K562 (cell line): ENCODE measurements at regions not wholly inside any gene's neighbourhood (a gene's known extent, or its start where the extent isn't known, plus 50 kb on each side); places are given as distances from the start of the nearest gene placed in this dataset.

ENCODE experiments used
- ATAC-seq: fragments of 200-7000 bp; cut with Tn5 transposase; 3 replicates; pipeline ENCODE4 v1.9.1; 2020; ENCODE audit warnings: moderate library complexity
- BruUV-seq: library from RNA; stranded (reverse); fragments of 400-500 nt; replicated peaks from 2 replicates; lab custom pipeline; 2021; lab: Mats Ljungman, UMichigan
- CTCF ChIA-PET: fragments of 300-600 bp; formaldehyde crosslinking; extraction: SDS; loops from one replicate; lab custom pipeline; 2021; ENCODE audit warnings: low intra/inter-chr PET ratio; lab: Yijun Ruan, JAX
- POLR2A ChIA-PET: fragments of 300-600, 350-650 bp; sonication (Branson Sonifier 250); formaldehyde crosslinking; extraction: SDS; loops from one replicate; lab custom pipeline; 2021; ENCODE audit warnings: antibody characterized with exemption, inconsistent platforms; lab: Yijun Ruan, JAX
- DNase-seq, 4 experiments: peaks; one replicate each; pipeline versions ENCODE4 v3.0.0 to v3.0.0-alpha.2; 2011 to 2018; ENCODE audit warnings: low spot score in 3 of 4, mixed read lengths in 3 of 4; ENCODE audit errors: extremely low read depth in 1 of 4
- FAIRE-seq: peaks from 2 replicates; lab custom pipeline; 2011; peaks lifted over from hg19 to GRCh38; lab: Jason Lieb, UNC
- H2AFZ ChIP-seq: 2 replicates; pipeline ENCODE4 v1.6.0; 2011; ENCODE audit warnings: low read depth, low read length, control low read depth, inconsistent platforms
- H3K27ac ChIP-seq: fragments of 200-600 bp; 3 replicates; pipeline ENCODE4 v1.8.0; 2011; ENCODE audit warnings: low read depth, mild to moderate bottlenecking, control low read depth, inconsistent platforms, low read length, moderate library complexity, mixed read lengths; ENCODE audit errors: extremely low read depth
- H3K27me3 ChIP-seq, 2 experiments: fragments of 300-600 bp in 1 of 2; 2 replicates in 1 of 2; 3 replicates in 1 of 2; pipeline versions ENCODE4 v1.6.0 to v1.8.0; 2011; ENCODE audit warnings: inconsistent platforms in 2 of 2, low read length in 2 of 2, mild to moderate bottlenecking in 1 of 2, mixed read lengths in 1 of 2, moderate library complexity in 1 of 2; ENCODE audit not compliant: control insufficient read depth in 2 of 2, insufficient read depth in 2 of 2
- H3K36me3 ChIP-seq: fragments of 300-600 bp; 3 replicates; pipeline ENCODE4 v1.8.0; 2011; ENCODE audit warnings: mild to moderate bottlenecking, low read length, inconsistent platforms; ENCODE audit not compliant: control insufficient read depth, insufficient read depth
- H3K4me1 ChIP-seq, 2 experiments: fragments of 200-600 bp in 1 of 2; replicated peaks in 1 of 2; 2 replicates in 1 of 2; 3 replicates in 1 of 2; pipeline versions ENCODE4 v1.5.1 to v1.8.0; 2011; ENCODE audit warnings: inconsistent platforms in 2 of 2, low read length in 2 of 2, mild to moderate bottlenecking in 1 of 2, mixed read lengths in 1 of 2, moderate library complexity in 1 of 2; ENCODE audit not compliant: control insufficient read depth in 2 of 2, insufficient read depth in 2 of 2
- H3K4me2 ChIP-seq: 2 replicates; pipeline ENCODE4 v1.6.1; 2011; ENCODE audit warnings: low read length, control low read depth, inconsistent platforms, mixed read lengths; ENCODE audit not compliant: insufficient read depth
- H3K4me3 ChIP-seq: fragments of 200-600 bp; sonication (generic), shearing (Covaris generic); 2 replicates; pipeline ENCODE4 v1.5.1; 2016; ENCODE audit warnings: control low read depth, inconsistent platforms
- H3K79me2 ChIP-seq: fragments of 200-600 bp; 3 replicates; pipeline ENCODE4 v1.8.0; 2011; ENCODE audit warnings: low read length, inconsistent platforms; ENCODE audit not compliant: control insufficient read depth, insufficient read depth
- H3K9ac ChIP-seq, 2 experiments: 2 replicates each; pipeline versions ENCODE4 v1.6.0 to v1.6.1; 2011; ENCODE audit warnings: low read depth in 2 of 2, low read length in 2 of 2, control low read depth in 1 of 2, inconsistent platforms in 1 of 2, mild to moderate bottlenecking in 1 of 2, mixed read lengths in 1 of 2; ENCODE audit not compliant: insufficient read depth in 1 of 2
- H3K9me1 ChIP-seq: one replicate; pipeline ENCODE4 v1.6.0; 2011; ENCODE audit warnings: inconsistent platforms, mild to moderate bottlenecking, low read length, moderate library complexity; ENCODE audit not compliant: control insufficient read depth, insufficient read depth
- H3K9me3 ChIP-seq: replicated peaks from 2 replicates; pipeline ENCODE4 v1.5.1; 2011; ENCODE audit warnings: low read depth, low read length, inconsistent platforms; ENCODE audit not compliant: control insufficient read depth, insufficient read depth
- H4K20me1 ChIP-seq: replicated peaks from 2 replicates; pipeline ENCODE4 v1.6.1; 2011; ENCODE audit warnings: low read length, inconsistent platforms, mixed read lengths; ENCODE audit not compliant: control insufficient read depth, insufficient read depth
- BRD9 ChIP-seq: fragments of 450-650 bp; IDR thresholded peaks from 2 replicates; pipeline ENCODE4 v1.6.1; 2018; ENCODE audit warnings: low read depth; ENCODE audit not compliant: partially characterized antibody
- ELK3 ChIP-seq: fragments of 450-650 bp; formaldehyde crosslinking; IDR thresholded peaks from 2 replicates; pipeline ENCODE4 v1.4.0; 2020; ENCODE audit warnings: mild to moderate bottlenecking
- FOSL1 ChIP-seq: fragments of 200-800 bp; sonication (Bioruptor generic); conservative IDR thresholded peaks from 2 replicates; pipeline ENCODE4 v1.6.1; 2016; ENCODE audit warnings: missing genetic modification characterization, missing compliant biosample characterization
- GTF2E2 ChIP-seq: fragments of 200-800 bp; sonication (Bioruptor generic); IDR thresholded peaks from 2 replicates; pipeline ENCODE4 v1.6.1; 2016; ENCODE audit warnings: missing genetic modification characterization, missing compliant biosample characterization
- ILF3 ChIP-seq: fragments of 450-650 bp; IDR thresholded peaks from 2 replicates; pipeline ENCODE4 v1.6.1; 2018; ENCODE audit warnings: antibody characterized with exemption, mild to moderate bottlenecking, moderate library complexity, borderline replicate concordance
- PHF20 ChIP-seq: fragments of 450-650 bp; IDR thresholded peaks from 2 replicates; pipeline ENCODE4 v1.6.1; 2018; ENCODE audit not compliant: partially characterized antibody
- SREBF1 ChIP-seq: fragments of 150-350 bp; IDR thresholded peaks from 2 replicates; pipeline ENCODE4 v1.6.1; 2014; ENCODE audit warnings: antibody characterized with exemption, low read depth, low read length, borderline replicate concordance
- TBP ChIP-seq: optimal IDR thresholded peaks from 2 replicates; pipeline ENCODE3; 2011; ENCODE audit warnings: low read depth, low read length, improper control_type of control experiment
- YBX1 ChIP-seq: fragments of 450-650 bp; IDR thresholded peaks from 2 replicates; pipeline ENCODE4 v1.7.1; 2016; ENCODE audit warnings: mild to moderate bottlenecking
- ZNF133 ChIP-seq: fragments of 250-450 bp; sonication (Bioruptor Pico); IDR thresholded peaks from 2 replicates; pipeline ENCODE4 v1.4.0; 2020; ENCODE audit warnings: mild to moderate bottlenecking
- WGBS: fragments of 100-300 bp; shearing (Covaris generic); methylation state at CpG from one replicate; pipeline ENCODE4 v1.1.6; 2016; ENCODE audit warnings: low coverage, mixed read lengths; ENCODE audit not compliant: insufficient coverage; ENCODE audit errors: missing lambda C conversion rate; 5-methylcytosine and 5-hydroxymethylcytosine counted together
- in situ Hi-C: fragments of 300-500 bp; cut with MboI; formaldehyde crosslinking; loops from 4 replicates; pipeline ENCODE4 v1.15.0; 2018; ENCODE audit warnings: inconsistent platforms, mixed read lengths
- intact Hi-C: fragments of 100-400 bp; cut with micrococcal nuclease; formaldehyde crosslinking; loops from 2 replicates; pipeline ENCODE4 v1.14.2; 2022

GRCh38 chr18:71189581-71189980 is 900.7 kb downstream of the SOCS6 start:
- no peaks in the 10 kb centered on the region for H3K9me1 ChIP-seq
- no peaks in the 10 kb centered on the region for H3K27me3 ChIP-seq
- ChIA-PET POLR2A (no interaction called here), CTCF (no interaction called here)
- H3K9me3 ChIP-seq = no peaks in the 10 kb centered on the region
- H4K20me1 ChIP-seq = no peaks in the 10 kb centered on the region
- H2AFZ ChIP-seq = no peak overlapping the region
- no peak for TF ChIP-seq FOSL1 (tag)
- TF ChIP-seq PHF20 = no peak
- TF ChIP-seq SREBF1 = no peak
- TF ChIP-seq TBP = no peak
- TF ChIP-seq ZNF133 (CRISPR knock-in tag) = no peak
- TF ChIP-seq GTF2E2 (tag) = no peak
- TF ChIP-seq BRD9 = no peak
- TF ChIP-seq ELK3 (CRISPR knock-in tag) = no peak
- no peak for TF ChIP-seq ILF3
- no peak for TF ChIP-seq YBX1
- BruUV-seq = no TSS peak
- WGBS = 0% methylated on average over 3 of the region's 3 CpGs
- ATAC-seq (no peak), FAIRE-seq (no peak), DNase-seq (no peak)
- no peaks in the 10 kb centered on the region for H3K79me2 ChIP-seq
- no peaks in the 10 kb centered on the region for H3K4me1 ChIP-seq
- no peaks in the 10 kb centered on the region for H3K36me3 ChIP-seq
- in situ Hi-C loops = no loop called here
- H3K9ac ChIP-seq = no peak overlapping the region
- no peak overlapping the region for H3K27ac ChIP-seq
- intact Hi-C loops = no loop called here
- H3K4me2 ChIP-seq = no peak overlapping the region
- H3K4me3 ChIP-seq = no peak overlapping the region
